ENCODE measurements at regions not wholly inside any gene's neighbourhood (a gene's known extent, or its start where the extent isn't known, plus 50 kb on each side); places are given as distances from the start of the nearest gene placed in this dataset.

GRCh38 chr10:33893506-33893905 lies 559.0 kb upstream of the NRP1 start:
- TF ChIP-seq CTCF (conservative IDR thresholded peaks at IDR 0.05; ENCODE audit: low read length), result no peak
- TF ChIP-seq EZH2phosphoT487 (IDR thresholded peaks at IDR 0.05; ENCODE audit: borderline replicate concordance), result no peak
